Stomach smooth muscle (tissue), 2 donors: ENCODE measurements at regions not wholly inside any gene's neighbourhood (a gene's known extent, or its start where the extent isn't known, plus 50 kb on each side); places are given as distances from the start of the nearest gene placed in this dataset.

Experiments used
- H3K27ac ChIP-seq: one replicate; pipeline ENCODE4 v1.7.0; 2013; ENCODE audit warnings: mild to moderate bottlenecking, low read length, inconsistent platforms
- H3K27me3 ChIP-seq, 2 donors: one replicate each; pipeline ENCODE4 v1.7.0; 2013; ENCODE audit warnings: low read length in 2 of 2; ENCODE audit not compliant: insufficient read depth in 2 of 2, control insufficient read depth in 1 of 2
- H3K36me3 ChIP-seq, 2 donors: one replicate each; pipeline ENCODE4 v1.7.0; 2013; ENCODE audit warnings: low read length in 2 of 2; ENCODE audit not compliant: control insufficient read depth in 2 of 2, insufficient read depth in 2 of 2
- H3K4me1 ChIP-seq: one replicate; pipeline ENCODE4 v1.7.0; 2013; ENCODE audit warnings: low read length; ENCODE audit not compliant: control insufficient read depth, insufficient read depth
- H3K4me3 ChIP-seq, 2 donors: one replicate each; pipeline ENCODE4 v1.7.0; 2013; ENCODE audit warnings: low read length in 2 of 2
- H3K9ac ChIP-seq, 2 donors: one replicate each; pipeline ENCODE4 v1.7.0; 2013; ENCODE audit warnings: low read length in 2 of 2, mild to moderate bottlenecking in 1 of 2
- H3K9me3 ChIP-seq, 2 donors: one replicate each; pipeline ENCODE4 v1.7.0; 2013; ENCODE audit warnings: low read length in 2 of 2; ENCODE audit not compliant: control insufficient read depth in 2 of 2
- donor health status: healthy.
- donor health status: Pancreatic carcinoma.

DNA sequence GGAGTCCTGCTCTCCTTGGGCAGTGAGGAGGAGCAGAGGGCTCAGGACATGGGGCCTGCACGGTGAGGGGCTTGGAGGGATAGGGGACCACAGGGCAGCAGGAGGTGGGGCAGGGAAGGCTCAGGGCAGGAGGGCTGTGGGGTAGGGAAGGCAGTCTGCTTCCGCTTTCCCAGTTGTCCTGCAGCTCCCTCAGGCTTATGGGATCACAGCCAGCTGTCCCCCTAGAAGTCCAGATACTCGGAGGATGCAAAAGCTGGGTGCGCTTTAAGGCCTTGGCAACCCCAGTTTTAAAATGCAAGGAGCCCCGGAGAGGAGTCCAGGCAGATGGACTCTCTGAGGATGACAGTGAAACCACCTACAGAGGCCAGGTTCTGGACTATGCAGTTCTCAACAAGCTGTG, 299.1 kb upstream of the FOXF1 start:
- no peak overlapping the region for H3K9ac ChIP-seq

DNA sequence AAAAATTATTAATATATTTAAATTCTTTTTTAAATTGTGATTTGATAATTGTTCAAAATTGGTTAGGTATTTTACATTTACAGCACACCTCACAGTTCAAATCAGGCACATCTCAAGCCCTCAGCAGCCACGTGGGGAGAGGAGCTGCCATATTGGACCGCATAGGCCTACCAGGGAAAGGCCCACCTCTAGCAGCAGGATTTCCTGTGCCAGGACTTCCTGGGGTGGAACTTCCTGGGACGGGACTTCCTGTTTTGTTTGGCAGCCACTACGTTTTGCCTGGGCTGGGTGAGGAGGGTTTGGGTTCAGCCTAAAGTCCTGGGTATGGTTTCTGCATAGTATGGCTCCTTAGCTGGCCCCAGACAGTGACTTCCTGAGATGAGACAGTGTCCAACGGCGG, 298.5 kb upstream of the FOXF1 start:
- H3K36me3 ChIP-seq: no peaks in the 10 kb centered on the region
- peaks cover 26% of the 10 kb centered on the region for H3K4me1 ChIP-seq
- H3K9ac ChIP-seq: no peak overlapping the region
- H3K27me3 ChIP-seq: no peaks in the 10 kb centered on the region
- no peak overlapping the region for H3K4me3 ChIP-seq
- no peak overlapping the region for H3K27ac ChIP-seq
- H3K9me3 ChIP-seq: no peaks in the 10 kb centered on the region

More for the DNA sequence above, 299.1 kb upstream of the FOXF1 start:
- no peak overlapping the region for H3K27ac ChIP-seq
- H3K4me3 ChIP-seq: no peak overlapping the region
- H3K9me3 ChIP-seq: no peaks in the 10 kb centered on the region
- no peaks in the 10 kb centered on the region for H3K27me3 ChIP-seq
- H3K36me3 ChIP-seq: no peaks in the 10 kb centered on the region
- peaks cover 26% of the 10 kb centered on the region for H3K4me1 ChIP-seq

DNA sequence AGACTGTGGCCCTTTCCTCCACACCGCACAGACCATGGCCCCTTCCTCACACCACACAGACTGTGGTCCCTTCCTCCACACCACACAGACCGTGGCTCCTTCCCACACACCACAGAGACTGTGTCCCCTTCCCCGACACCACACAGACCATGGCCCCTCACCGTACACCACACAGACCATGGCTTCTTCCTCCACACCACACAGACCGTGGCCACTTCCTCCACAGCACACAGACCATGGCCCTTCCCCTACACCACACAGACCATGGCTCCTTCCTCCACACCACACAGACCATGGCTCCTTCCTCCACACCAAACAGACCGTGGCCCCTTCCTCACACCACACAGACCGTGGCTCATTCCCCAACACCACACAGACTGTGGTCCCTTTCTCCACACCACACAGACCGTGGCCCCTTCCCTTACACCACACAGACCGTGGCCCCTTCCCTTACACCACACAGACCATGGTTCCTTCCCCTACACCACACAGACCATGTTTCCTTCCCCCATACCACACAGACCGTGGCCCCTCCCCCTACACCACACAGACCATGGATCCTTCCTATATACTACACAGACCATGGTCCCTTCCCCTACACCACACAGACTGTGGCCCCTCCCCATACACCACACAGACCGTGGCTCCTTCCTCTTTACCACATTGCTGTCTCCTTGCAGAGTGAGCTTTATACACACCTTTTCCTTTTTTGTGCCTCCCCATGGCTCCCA, 297.5 kb upstream of the FOXF1 start:
- no peaks in the 10 kb centered on the region for H3K36me3 ChIP-seq
- no peaks in the 10 kb centered on the region for H3K27me3 ChIP-seq
- no peak overlapping the region for H3K9ac ChIP-seq
- no peak overlapping the region for H3K27ac ChIP-seq
- H3K9me3 ChIP-seq: no peaks in the 10 kb centered on the region
- peak overlapping the region in 1 of 2 donors; percentile 44 for H3K4me3 ChIP-seq
- H3K4me1 ChIP-seq: peaks cover 26% of the 10 kb centered on the region

DNA sequence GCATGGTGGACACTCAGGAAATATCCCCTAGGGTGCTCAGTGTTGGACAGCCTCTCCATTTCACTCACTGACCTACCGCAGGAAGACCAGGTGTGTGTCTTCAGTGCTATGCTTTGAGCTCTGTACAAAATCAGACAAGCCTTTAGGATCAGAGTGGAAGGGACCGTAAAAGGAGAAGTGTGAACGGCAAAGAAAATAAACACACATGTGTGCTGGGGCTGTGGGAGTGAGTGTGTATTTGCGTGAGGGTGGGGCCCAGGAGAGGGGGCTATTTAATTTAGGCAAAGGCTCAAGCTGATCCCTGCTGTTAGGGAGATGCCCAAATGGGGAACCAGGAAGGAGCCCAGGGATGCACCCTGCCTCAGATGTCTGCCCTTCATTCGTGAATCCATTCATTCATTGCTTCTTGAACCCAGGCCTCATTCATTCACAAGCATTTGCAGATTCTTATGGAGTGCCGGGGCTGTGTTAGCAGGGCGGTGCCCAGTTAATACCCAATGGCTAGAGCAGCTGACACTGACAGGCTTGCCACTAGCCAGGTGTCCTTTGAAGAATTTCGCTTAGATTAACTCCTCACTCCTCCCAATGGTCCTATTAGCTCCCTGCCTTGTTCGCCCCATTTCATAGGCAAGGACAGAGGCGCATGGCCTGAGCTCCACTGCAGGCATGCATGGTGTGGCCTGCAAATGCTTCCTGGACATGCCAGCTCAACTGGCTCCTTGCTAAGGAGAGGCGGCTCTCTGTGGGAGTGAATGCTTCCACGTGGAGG, 296.7 kb upstream of the FOXF1 start:
- Histone ChIP-seq H3K9ac (no peak overlapping the region), H3K36me3 (no peaks in the 10 kb centered on the region), H3K4me1 (peaks cover 26% of the 10 kb centered on the region), H3K9me3 (no peaks in the 10 kb centered on the region), H3K27me3 (no peaks in the 10 kb centered on the region), H3K4me3 (peak overlapping the region in 1 of 2 donors; percentile 44), H3K27ac (no peak overlapping the region)

DNA sequence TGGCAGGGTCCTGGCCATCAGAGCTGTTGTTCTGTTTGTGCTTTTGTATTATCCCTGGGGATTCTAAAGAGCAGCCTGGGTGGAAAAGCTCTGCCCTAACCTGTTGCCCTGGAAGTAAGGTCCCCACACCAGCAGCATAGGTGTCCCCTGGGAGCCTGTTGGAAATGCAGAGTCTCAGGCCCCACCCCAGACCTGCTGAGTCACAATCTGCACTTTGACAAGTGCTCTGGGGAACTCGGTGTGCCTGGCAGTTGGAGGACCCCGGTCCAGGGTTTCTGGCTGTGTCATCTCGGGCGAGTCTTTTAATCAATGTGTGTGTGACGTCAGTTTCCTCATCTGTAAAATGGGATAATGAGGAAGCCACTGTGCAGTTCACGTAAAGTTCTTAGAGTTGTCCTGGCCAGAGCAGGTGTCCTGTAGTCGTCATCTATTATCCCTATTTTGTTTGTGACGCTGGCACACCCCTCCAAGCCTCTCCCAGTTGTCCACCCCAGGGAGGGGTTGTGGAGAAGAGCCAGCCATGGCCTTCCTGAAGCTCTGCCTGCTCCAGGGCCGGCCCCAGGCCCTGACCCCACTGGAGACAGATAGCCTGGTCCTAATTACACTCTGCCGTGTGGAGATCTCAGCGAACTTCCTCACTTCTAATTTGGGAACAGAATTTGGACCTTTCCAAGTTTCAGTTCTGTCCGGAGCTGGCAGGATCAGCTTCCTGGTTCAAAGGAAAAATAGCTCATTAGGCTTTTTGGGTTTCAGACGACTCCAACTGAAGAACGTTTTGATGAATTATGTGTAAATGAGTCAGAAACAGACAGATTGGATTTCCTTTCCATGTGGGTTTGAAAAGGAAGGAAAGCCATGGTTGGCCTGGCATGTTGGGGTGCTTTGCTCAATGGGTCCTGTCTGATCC, 295.7 kb upstream of the FOXF1 start:
- no peak overlapping the region for H3K27ac ChIP-seq
- peak overlapping the region in 1 of 2 donors; percentile 21 for H3K9ac ChIP-seq
- H3K27me3 ChIP-seq: no peaks in the 10 kb centered on the region

DNA sequence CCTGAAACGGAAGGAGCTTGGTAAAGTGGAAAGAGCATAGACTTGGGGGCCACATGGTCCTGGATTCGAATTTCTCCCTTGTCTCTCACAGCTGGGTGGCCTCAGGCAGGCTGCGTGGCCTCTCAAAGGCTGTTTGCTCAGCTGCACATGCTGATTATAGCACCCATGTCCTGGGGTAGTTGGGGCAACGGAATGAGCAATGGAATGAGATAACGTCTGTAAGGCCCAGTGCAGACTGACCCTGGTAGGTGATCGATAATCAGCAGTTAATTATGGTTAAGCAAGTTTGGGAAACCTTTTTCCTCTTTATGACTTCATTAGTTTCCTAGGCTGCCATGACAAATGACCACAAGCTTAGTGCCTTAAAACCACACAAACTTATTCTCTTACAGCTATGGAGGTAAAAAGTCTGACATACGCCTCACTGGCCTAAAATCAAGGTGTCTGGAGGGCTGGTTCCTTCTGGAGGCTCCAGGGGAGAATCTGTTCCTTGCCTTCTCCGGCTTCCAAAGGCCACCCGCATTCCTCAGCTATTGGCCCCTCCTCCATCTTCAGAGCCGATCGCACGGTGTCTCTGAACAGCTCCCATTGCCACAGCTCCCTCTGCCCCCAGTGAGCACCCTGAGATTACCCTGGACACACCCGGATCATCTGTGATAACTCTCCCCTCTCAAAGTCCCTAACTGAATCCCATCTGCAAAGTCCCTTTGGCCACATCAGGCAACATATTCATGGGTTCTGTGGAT, 294.9 kb upstream of the FOXF1 start:
- H3K4me1 ChIP-seq: peaks cover 26% of the 10 kb centered on the region
- H3K27ac ChIP-seq: no peak overlapping the region
- no peaks in the 10 kb centered on the region for H3K27me3 ChIP-seq
- no peaks in the 10 kb centered on the region for H3K9me3 ChIP-seq
- H3K9ac ChIP-seq: no peak overlapping the region
- no peaks in the 10 kb centered on the region for H3K36me3 ChIP-seq
- no peak overlapping the region for H3K4me3 ChIP-seq

More for the DNA sequence above, 295.7 kb upstream of the FOXF1 start:
- Histone ChIP-seq H3K4me3 (no peak overlapping the region), H3K9me3 (no peaks in the 10 kb centered on the region), H3K36me3 (no peaks in the 10 kb centered on the region), H3K4me1 (peaks cover 26% of the 10 kb centered on the region)

DNA sequence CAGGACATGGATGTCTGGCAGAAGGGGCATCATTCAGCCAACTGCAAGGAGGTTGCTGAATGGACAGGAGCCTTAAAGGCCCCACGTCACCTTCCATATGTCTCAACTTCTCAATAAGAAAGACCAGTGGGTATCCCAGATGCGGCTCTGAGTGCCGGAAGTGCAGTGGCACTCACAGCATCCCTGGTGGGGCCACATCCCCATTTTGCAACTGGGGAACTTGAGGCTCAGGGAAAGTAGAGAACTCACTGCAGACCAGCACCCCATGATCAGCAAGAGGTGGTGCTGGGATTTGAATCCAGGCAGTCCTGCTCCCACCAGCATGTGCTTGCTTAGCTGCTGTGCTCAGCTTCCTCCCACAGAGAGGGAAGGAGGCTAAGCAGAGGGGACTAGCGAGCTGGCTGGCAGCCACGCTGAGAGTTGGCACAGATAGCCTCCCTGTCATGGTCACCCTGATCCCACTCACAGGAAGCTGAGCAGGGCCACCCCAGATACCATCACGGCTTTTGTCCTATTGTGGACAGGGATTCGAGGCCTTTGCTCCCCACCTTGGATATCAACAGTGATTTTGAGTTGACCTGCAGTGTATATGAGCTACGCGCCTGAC, 294.2 kb upstream of the FOXF1 start:
- H3K4me1 ChIP-seq: peaks cover 26% of the 10 kb centered on the region
- no peak overlapping the region for H3K9ac ChIP-seq
- no peaks in the 10 kb centered on the region for H3K36me3 ChIP-seq
- no peaks in the 10 kb centered on the region for H3K9me3 ChIP-seq
- no peaks in the 10 kb centered on the region for H3K27me3 ChIP-seq
- no peak overlapping the region for H3K4me3 ChIP-seq
- H3K27ac ChIP-seq: no peak overlapping the region

DNA sequence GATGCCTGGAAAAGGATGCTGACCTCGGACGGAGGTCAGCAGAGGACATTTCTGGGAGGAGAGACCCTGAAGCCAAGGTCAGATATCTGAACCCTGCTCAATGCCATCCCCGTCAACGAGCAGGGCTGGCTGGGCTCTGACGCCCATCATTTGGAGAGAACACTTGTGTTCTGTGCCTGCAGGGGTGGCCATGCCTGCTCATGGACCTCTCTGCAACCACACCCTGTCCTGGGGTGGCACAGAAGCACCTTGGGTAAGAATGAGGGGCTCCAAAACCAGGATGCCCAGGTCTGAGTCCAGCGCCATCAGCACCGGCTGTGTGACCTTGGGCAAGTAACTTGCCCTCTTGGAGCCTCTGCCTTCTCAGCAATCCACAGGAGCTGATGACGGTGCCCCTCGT, 293.7 kb upstream of the FOXF1 start:
- Histone ChIP-seq H3K9ac (no peak overlapping the region), H3K9me3 (no peaks in the 10 kb centered on the region), H3K4me1 (peaks cover 26% of the 10 kb centered on the region), H3K27me3 (no peaks in the 10 kb centered on the region), H3K27ac (no peak overlapping the region), H3K4me3 (no peak overlapping the region), H3K36me3 (no peaks in the 10 kb centered on the region)

DNA sequence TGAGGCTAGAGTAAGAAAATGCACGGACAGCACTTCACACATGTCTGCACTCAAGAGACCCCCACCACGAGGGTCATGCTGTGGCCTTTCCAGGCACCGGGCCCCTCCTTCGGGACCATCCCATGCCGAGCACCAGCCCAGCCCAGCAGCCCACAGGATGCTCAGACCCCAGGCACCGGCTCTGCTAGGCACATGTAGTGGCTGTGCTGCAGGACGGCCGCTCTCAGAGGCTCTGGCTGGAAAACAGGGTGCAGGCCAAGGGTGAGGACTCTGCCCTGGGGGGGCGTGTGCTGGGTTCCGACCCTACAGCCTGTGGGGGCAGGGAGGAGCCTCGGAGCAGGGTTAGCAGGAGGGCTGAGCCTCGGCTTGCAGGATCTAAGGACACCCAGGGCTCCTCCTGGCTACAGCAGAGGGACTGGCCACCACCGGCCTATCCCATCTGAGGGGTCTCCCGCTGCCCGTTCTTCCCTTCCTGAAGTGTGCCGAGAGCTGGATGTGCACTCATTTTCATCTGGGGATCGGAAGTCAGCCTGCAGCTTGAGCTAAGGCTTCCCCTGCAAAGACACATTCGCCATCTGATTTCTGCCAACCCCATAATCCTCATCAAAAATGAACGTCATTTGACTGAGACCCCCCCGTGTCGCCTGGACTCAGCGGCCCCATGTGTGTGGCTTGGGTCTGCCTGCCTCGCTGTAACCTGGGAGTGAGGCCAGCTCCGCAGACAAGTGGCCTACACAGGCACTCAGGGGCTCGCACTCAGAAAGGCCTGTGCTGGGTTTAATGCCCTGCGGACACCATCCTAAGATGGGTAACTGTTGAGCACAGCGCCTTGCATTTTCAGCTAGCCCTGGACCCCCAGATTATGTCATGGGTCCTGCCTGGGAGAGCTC, 293.1 kb upstream of the FOXF1 start:
- no peak overlapping the region for H3K27ac ChIP-seq

More for the DNA sequence above, 293.1 kb upstream of the FOXF1 start:
- H3K36me3 ChIP-seq: no peaks in the 10 kb centered on the region
- no peak overlapping the region for H3K9ac ChIP-seq
- H3K4me3 ChIP-seq: no peak overlapping the region
- H3K9me3 ChIP-seq: no peaks in the 10 kb centered on the region
- peaks cover 26% of the 10 kb centered on the region for H3K4me1 ChIP-seq
- no peaks in the 10 kb centered on the region for H3K27me3 ChIP-seq
